ENCODE measurements at regions not wholly inside any gene's neighbourhood (a gene's known extent, or its start where the extent isn't known, plus 50 kb on each side); places are given as distances from the start of the nearest gene placed in this dataset.

DNA sequence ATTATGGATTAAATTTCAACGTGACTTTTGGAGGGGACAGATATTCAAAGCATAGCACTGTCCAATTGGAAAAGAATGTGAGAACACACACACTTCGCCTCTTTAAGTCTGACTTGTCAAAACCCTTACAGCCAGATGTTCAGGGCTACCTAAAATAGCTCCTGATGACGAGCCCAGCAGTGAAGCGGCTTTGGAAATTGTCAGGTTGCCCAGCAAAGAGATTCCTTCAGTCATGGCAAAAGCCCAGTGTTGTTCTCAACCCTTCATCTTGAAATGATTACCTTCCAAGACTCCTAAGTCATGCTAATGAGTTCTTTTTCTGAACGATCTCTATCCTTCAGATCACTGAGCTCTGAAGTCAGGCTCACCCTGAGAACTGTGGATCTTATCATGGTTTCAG, 436.6 kb downstream of the LRATD1 start (continued):
- TF ChIP-seq, protein P1, sequence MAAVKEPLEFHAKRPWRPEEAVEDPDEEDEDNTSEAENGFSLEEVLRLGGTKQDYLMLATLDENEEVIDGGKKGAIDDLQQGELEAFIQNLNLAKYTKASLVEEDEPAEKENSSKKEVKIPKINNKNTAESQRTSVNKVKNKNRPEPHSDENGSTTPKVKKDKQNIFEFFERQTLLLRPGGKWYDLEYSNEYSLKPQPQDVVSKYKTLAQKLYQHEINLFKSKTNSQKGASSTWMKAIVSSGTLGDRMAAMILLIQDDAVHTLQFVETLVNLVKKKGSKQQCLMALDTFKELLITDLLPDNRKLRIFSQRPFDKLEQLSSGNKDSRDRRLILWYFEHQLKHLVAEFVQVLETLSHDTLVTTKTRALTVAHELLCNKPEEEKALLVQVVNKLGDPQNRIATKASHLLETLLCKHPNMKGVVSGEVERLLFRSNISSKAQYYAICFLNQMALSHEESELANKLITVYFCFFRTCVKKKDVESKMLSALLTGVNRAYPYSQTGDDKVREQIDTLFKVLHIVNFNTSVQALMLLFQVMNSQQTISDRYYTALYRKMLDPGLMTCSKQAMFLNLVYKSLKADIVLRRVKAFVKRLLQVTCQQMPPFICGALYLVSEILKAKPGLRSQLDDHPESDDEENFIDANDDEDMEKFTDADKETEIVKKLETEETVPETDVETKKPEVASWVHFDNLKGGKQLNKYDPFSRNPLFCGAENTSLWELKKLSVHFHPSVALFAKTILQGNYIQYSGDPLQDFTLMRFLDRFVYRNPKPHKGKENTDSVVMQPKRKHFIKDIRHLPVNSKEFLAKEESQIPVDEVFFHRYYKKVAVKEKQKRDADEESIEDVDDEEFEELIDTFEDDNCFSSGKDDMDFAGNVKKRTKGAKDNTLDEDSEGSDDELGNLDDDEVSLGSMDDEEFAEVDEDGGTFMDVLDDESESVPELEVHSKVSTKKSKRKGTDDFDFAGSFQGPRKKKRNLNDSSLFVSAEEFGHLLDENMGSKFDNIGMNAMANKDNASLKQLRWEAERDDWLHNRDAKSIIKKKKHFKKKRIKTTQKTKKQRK (IDR thresholded peaks at IDR 0.05; ENCODE audit: low read depth, low read length), result no peak
- no peak for TF ChIP-seq ASH2L (IDR thresholded peaks at IDR 0.05; ENCODE audit: borderline replicate concordance, low read depth)
- TF ChIP-seq, protein P2, sequence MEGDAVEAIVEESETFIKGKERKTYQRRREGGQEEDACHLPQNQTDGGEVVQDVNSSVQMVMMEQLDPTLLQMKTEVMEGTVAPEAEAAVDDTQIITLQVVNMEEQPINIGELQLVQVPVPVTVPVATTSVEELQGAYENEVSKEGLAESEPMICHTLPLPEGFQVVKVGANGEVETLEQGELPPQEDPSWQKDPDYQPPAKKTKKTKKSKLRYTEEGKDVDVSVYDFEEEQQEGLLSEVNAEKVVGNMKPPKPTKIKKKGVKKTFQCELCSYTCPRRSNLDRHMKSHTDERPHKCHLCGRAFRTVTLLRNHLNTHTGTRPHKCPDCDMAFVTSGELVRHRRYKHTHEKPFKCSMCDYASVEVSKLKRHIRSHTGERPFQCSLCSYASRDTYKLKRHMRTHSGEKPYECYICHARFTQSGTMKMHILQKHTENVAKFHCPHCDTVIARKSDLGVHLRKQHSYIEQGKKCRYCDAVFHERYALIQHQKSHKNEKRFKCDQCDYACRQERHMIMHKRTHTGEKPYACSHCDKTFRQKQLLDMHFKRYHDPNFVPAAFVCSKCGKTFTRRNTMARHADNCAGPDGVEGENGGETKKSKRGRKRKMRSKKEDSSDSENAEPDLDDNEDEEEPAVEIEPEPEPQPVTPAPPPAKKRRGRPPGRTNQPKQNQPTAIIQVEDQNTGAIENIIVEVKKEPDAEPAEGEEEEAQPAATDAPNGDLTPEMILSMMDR (IDR thresholded peaks at IDR 0.05 in 2 of 3, conservative IDR thresholded peaks at IDR 0.05 in 1 of 3; ENCODE audit: control insufficient read depth in 2 of 3, extremely low read depth in 1 of 3, insufficient read depth in 1 of 3, low read depth in 3 of 3, low read length in 3 of 3), result no peak

DNA sequence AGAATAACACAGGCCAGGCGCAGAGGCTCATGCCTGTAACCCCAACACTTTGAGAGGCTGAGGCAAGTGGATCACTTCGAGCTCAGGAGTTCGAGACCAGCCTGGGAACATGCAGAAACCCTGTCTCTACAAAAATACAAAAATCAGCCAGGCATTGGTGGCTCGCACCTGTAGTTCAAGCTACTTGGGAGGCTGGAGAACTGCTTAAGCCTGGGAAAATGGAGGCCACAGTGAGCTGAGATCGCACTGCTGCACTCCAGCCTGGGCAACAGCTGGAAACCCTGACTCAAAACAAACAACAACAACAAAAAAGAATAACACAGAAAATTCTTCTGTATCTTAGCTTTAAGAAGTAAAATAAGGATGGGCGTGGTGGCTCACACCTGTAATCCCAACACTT, 440.3 kb downstream of the LRATD1 start:
- no peak for ATAC-seq
- POLR2A ChIA-PET, result no interaction called here
- BruUV-seq (replicated peaks), result no TSS peak
- TF ChIP-seq ZNF274 (IDR thresholded peaks at IDR 0.05; ENCODE audit: insufficient read depth, insufficient read length) (no peak), ZNF384 (IDR thresholded peaks at IDR 0.05; ENCODE audit: borderline replicate concordance, low read depth, low read length) (no peak), ZZZ3 (IDR thresholded peaks at IDR 0.05; ENCODE audit: control insufficient read depth, insufficient read length, low read depth) (no peak), RFX5 (IDR thresholded peaks at IDR 0.05; ENCODE audit: low read depth, low read length) (no peak), CREB1 (IDR thresholded peaks at IDR 0.05; ENCODE audit: low read depth) (no peak)
- TF ChIP-seq, protein P3, sequence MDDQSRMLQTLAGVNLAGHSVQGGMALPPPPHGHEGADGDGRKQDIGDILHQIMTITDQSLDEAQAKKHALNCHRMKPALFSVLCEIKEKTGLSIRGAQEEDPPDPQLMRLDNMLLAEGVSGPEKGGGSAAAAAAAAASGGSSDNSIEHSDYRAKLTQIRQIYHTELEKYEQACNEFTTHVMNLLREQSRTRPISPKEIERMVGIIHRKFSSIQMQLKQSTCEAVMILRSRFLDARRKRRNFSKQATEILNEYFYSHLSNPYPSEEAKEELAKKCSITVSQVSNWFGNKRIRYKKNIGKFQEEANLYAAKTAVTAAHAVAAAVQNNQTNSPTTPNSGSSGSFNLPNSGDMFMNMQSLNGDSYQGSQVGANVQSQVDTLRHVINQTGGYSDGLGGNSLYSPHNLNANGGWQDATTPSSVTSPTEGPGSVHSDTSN (IDR thresholded peaks at IDR 0.05; ENCODE audit: insufficient replicate concordance, low read depth, low read length), result no peak
- TF ChIP-seq, protein P4, sequence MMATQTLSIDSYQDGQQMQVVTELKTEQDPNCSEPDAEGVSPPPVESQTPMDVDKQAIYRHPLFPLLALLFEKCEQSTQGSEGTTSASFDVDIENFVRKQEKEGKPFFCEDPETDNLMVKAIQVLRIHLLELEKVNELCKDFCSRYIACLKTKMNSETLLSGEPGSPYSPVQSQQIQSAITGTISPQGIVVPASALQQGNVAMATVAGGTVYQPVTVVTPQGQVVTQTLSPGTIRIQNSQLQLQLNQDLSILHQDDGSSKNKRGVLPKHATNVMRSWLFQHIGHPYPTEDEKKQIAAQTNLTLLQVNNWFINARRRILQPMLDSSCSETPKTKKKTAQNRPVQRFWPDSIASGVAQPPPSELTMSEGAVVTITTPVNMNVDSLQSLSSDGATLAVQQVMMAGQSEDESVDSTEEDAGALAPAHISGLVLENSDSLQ (IDR thresholded peaks at IDR 0.05), result no peak
- TF ChIP-seq, protein P5, sequence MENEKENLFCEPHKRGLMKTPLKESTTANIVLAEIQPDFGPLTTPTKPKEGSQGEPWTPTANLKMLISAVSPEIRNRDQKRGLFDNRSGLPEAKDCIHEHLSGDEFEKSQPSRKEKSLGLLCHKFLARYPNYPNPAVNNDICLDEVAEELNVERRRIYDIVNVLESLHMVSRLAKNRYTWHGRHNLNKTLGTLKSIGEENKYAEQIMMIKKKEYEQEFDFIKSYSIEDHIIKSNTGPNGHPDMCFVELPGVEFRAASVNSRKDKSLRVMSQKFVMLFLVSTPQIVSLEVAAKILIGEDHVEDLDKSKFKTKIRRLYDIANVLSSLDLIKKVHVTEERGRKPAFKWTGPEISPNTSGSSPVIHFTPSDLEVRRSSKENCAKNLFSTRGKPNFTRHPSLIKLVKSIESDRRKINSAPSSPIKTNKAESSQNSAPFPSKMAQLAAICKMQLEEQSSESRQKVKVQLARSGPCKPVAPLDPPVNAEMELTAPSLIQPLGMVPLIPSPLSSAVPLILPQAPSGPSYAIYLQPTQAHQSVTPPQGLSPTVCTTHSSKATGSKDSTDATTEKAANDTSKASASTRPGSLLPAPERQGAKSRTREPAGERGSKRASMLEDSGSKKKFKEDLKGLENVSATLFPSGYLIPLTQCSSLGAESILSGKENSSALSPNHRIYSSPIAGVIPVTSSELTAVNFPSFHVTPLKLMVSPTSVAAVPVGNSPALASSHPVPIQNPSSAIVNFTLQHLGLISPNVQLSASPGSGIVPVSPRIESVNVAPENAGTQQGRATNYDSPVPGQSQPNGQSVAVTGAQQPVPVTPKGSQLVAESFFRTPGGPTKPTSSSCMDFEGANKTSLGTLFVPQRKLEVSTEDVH (IDR thresholded peaks at IDR 0.05; ENCODE audit: low read depth, partially characterized antibody), result no peak

More for the DNA sequence above, 440.3 kb downstream of the LRATD1 start:
- H3K9me3 ChIP-seq (replicated peaks; ENCODE audit: control insufficient read depth, insufficient read depth, low read length), result no peaks in the 10 kb centered on the region
- no peak overlapping the region for H3K4me3 ChIP-seq
- H3K4me2 ChIP-seq (ENCODE audit: control insufficient read depth, insufficient read depth), result no peak overlapping the region
- no peak overlapping the region for H2AFZ ChIP-seq (ENCODE audit: control insufficient read depth, low read depth, low read length)
- in situ Hi-C loops (cut with MboI), result no loop called here
- ChIA-PET CTCF (interaction anchor here (0.8 to 1.4 kb wide), 2 partner anchors 8 to 15 kb away, joined by 3 read pairs; no protein-coding TSS in a partner anchor), RAD21 (ENCODE audit: unreplicated experiment) (no interaction called here), SMC1A (ENCODE audit: uncharacterized antibody, unreplicated experiment) (interaction anchor here (1.0 kb wide), 1 partner anchor 8 kb away, joined by 3 read pairs; no protein-coding TSS in a partner anchor)
- no peaks in the 10 kb centered on the region for H3K4me1 ChIP-seq (ENCODE audit: control insufficient read depth, insufficient read depth, low read length)
- DNase-seq (ENCODE audit: low read depth, low spot score) (no peak), FAIRE-seq (no peak)
- no peak overlapping the region for H3K27ac ChIP-seq (ENCODE audit: control insufficient read depth, insufficient read depth)
- no peaks in the 10 kb centered on the region for H3K36me3 ChIP-seq (ENCODE audit: control insufficient read depth in 2 of 2, insufficient read depth in 2 of 2, low read length in 1 of 2)
- no peaks in the 10 kb centered on the region for H4K20me1 ChIP-seq (ENCODE audit: control insufficient read depth, insufficient read depth)
- intact Hi-C loops (cut with micrococcal nuclease; ENCODE audit: unreplicated experiment), result no loop called here
- 21% methylated on average over 6 of the region's 6 CpGs for WGBS (ENCODE audit: insufficient coverage, insufficient replicate concordance, low lambda C conversion rate, missing lambda C conversion rate)
- no peaks in the 10 kb centered on the region for H3K79me2 ChIP-seq (ENCODE audit: control insufficient read depth, insufficient read depth, low read length)
- no peak overlapping the region for H3K9ac ChIP-seq (ENCODE audit: control insufficient read depth, insufficient read depth, low read length)
- no peaks in the 10 kb centered on the region; a peak in 2 of 4 replicates for H3K27me3 ChIP-seq (replicated peaks in 1 of 2; ENCODE audit: control insufficient read depth in 2 of 2, insufficient read depth in 2 of 2, low read length in 1 of 2)

All from GM12878 (cell line).